Esophagus muscularis mucosa (tissue), 4 donors: ENCODE measurements at regions not wholly inside any gene's neighbourhood (a gene's known extent, or its start where the extent isn't known, plus 50 kb on each side); places are given as distances from the start of the nearest gene placed in this dataset.

Experiments
- EP300 ChIP-seq: sonication (generic); formaldehyde crosslinking; IDR thresholded peaks from one replicate; pipeline ENCODE4 v1.6.1; 2017; ENCODE audit warnings: antibody characterized with exemption
- POLR2A ChIP-seq: fragments of 450-650 bp; IDR thresholded peaks from one replicate; pipeline ENCODE4 v1.6.1; 2017; ENCODE audit warnings: antibody characterized with exemption, moderate library complexity, mild to moderate bottlenecking, low read depth
- POLR2AphosphoS5 ChIP-seq, 2 donors: sonication (generic); formaldehyde crosslinking; IDR thresholded peaks; one replicate each; pipeline ENCODE4 v1.6.1; 2017; ENCODE audit warnings: antibody characterized with exemption in 2 of 2
- TF ChIP-seq, protein P1 (sequence below), 3 experiments: fragments of 200-600 bp in 2 of 3; fragments of 450-650 bp in 1 of 3; sonication (generic) in 2 of 3; IDR thresholded peaks; one replicate each; pipeline ENCODE4 v1.5.1; 2017 to 2019; ENCODE audit warnings: antibody characterized with exemption in 3 of 3, mild to moderate bottlenecking in 2 of 3, moderate library complexity in 1 of 3

DNA sequence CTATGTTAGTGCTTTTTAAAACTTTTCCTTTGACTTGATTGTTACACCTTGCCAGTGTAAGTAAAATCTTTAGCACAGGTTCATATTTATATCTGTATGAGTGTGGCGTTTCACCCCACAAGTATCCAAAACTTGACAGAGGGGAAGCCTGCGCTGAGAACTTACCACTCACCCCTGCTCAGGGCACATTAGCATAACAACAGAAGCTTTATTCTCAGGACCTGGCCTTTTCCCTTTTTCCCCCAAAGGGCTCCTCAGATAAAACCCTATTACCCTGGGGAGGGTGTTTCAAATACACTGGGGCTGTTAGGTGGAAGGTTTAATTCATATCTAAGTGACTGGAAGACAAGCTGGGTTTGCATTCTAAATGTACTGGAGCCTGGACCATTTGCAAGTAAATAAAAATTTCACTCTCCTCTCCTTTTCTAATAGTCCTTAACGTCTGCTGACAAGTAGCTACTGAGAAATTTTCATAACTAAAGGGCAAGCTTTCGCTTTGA lies 276.6 kb downstream of the RNF152 start:
- TF ChIP-seq, protein P1, sequence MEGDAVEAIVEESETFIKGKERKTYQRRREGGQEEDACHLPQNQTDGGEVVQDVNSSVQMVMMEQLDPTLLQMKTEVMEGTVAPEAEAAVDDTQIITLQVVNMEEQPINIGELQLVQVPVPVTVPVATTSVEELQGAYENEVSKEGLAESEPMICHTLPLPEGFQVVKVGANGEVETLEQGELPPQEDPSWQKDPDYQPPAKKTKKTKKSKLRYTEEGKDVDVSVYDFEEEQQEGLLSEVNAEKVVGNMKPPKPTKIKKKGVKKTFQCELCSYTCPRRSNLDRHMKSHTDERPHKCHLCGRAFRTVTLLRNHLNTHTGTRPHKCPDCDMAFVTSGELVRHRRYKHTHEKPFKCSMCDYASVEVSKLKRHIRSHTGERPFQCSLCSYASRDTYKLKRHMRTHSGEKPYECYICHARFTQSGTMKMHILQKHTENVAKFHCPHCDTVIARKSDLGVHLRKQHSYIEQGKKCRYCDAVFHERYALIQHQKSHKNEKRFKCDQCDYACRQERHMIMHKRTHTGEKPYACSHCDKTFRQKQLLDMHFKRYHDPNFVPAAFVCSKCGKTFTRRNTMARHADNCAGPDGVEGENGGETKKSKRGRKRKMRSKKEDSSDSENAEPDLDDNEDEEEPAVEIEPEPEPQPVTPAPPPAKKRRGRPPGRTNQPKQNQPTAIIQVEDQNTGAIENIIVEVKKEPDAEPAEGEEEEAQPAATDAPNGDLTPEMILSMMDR (IDR thresholded peaks at IDR 0.05) = no peak
- TF ChIP-seq POLR2A (no peak), POLR2AphosphoS5 (IDR thresholded peaks at IDR 0.05) (no peak), EP300 (no peak)
